HG02571 (cell line): ENCODE measurements at regions not wholly inside any gene's neighbourhood (a gene's known extent, or its start where the extent isn't known, plus 50 kb on each side); places are given as distances from the start of the nearest gene placed in this dataset.
"Not testable (repeated sequence)": the region's sequence is repeated elsewhere in the genome, so short reads cannot be mapped to it uniquely, and the experiment has no call there.

ENCODE experiments used
- ATAC-seq: cut with Tn5 transposase; IDR thresholded peaks from one replicate; pipeline ENCODE4 v1.9.1; 2021; ENCODE audit warnings: mild to moderate bottlenecking, moderate library complexity; ENCODE audit not compliant: unreplicated experiment

DNA sequence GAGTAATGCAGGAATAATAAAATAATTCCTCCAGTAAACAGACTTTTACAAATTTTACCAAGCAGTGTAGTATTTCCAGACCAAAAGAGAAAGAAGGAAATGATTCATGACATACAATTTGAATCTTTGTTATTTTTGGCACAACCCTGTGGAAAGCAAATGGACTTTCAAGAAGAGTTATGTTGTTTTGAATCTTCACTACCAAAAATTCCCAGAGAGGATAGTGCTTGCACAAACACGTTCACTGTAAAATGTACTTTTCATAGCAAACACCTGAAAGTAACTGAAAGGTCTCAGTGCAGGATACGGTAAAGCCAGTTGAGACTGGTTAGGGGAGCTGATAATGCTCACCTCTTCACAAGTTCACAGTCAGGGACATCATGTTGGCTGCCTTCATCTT, 107.1 kb downstream of the USP22 start:
- no peak for ATAC-seq

DNA sequence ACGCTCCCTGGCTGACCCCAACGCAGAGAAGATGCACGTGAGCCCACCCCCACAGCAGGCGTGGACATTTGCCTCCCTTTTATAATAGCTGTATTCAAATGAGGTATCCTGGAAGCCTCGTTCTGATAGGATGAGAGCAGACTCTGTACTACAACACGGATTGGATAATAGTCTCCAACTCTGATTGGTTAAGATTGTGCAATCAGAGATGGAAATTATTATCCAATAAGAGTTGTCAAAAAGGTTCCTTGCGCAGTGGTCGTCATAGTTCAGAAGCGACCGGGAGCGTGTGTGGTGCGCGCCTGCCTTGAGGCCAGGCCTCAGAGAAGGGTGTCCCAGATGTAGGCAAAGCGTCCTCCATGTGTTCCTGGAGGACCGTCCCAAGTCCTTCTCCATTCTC, 104.6 kb downstream of the USP22 start:
- no peak for ATAC-seq

DNA sequence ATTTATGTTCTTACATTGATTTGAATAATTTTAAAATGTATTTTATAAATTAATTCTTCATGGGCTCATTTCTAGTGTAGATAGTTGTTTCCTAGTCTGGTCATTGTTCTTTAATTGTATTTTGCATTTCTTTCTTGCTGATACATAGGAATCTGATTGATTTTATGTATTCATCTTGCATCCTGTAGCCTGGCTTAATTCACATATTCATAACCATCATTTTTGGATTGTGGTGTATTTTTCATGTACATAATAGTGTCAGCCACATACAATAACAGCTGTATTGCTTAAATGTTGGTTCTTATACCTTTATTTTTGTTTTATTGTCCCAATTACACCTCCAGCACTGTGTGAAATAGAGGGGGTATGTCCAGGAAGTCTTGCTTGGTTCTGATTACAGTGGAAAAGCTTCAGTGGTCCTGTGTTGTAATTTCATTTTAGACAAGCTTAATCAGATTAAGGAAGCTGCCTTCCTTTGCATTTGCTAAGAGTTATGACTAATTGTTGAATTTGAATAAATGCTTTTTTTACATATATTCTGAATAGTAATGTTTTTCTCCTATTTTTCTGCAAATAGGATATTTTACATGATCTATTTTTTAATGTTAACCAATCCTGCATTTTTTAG, 103.7 kb downstream of the USP22 start:
- ATAC-seq: no peak

GRCh38 chr17:20941872-20942271, 100.9 kb downstream of the USP22 start:
- ATAC-seq: no peak

GRCh38 chr17:20944014-20944865, 98.6 kb downstream of the USP22 start:
- ATAC-seq: no peak

DNA sequence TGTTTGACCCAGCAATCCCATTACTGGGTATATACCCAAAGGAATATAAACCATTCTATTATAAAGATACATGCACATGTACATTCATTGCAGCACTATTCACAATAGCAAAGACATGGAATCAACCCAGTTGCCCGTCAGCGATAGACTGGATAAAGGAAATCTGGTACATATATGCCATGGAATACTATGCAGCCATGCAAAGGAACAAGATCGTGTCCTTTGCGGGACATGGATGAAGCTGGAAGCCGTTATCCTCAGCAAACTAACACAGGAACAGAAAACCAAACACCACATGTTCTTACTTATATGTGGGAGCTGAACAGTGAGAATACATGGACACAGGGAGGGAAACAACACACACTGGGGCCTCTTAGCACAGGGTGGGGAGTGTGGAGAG, 95.1 kb downstream of the USP22 start:
- not testable (repeated sequence) for ATAC-seq

- ATAC-seq: no peak
Measured at GRCh38 chr17:20948984-20949777, 93.6 kb downstream of the USP22 start.
